ENCODE measurements at regions not wholly inside any gene's neighbourhood (a gene's known extent, or its start where the extent isn't known, plus 50 kb on each side); places are given as distances from the start of the nearest gene placed in this dataset.

- H3K4me1 ChIP-seq (replicated peaks in 1 of 2), result peaks cover 7 to 27% of the 10 kb centered on the region in 2 donors
- in situ Hi-C loops (cut with MboI; ENCODE audit: low pct_unique_long_range_greater_than_20kb in 2 of 9, low sequenced_read_pairs in 9 of 9, unreplicated experiment in 9 of 9), result no loop called here
- no peak for ATAC-seq (replicated peaks in 6 of 8)
- H3K4me3 ChIP-seq, result no peak overlapping the region
- no peak overlapping the region for H3K27ac ChIP-seq
- WGBS, 10 experiments, result 43 to 100% (median 100%) methylated on average over 1 of the region's 1 CpG; no CpG with 5 or more reads in 6 of the 10 experiments
Measured at GRCh38 chr3:107963581-107963980, 127.2 kb downstream of the CD47 start.

GRCh38 chr3:107962946-107963345, 127.9 kb downstream of the CD47 start:
- 10 to 66% (median 48%) methylated on average over 2 to 3 of the region's 3 CpGs; no CpG with 5 or more reads in 5 of the 10 experiments for WGBS, 10 experiments
- peaks cover 7 to 27% of the 10 kb centered on the region in 2 donors for H3K4me1 ChIP-seq (replicated peaks in 1 of 2)
- no peak overlapping the region for H3K27ac ChIP-seq
- H3K4me3 ChIP-seq, result no peak overlapping the region
- ATAC-seq (replicated peaks in 6 of 8), result peak in 5 of 8 experiments; percentile 44 to 90 (median 81)
- in situ Hi-C loops (cut with MboI; ENCODE audit: low pct_unique_long_range_greater_than_20kb in 2 of 9, low sequenced_read_pairs in 9 of 9, unreplicated experiment in 9 of 9), result no loop called here

DNA sequence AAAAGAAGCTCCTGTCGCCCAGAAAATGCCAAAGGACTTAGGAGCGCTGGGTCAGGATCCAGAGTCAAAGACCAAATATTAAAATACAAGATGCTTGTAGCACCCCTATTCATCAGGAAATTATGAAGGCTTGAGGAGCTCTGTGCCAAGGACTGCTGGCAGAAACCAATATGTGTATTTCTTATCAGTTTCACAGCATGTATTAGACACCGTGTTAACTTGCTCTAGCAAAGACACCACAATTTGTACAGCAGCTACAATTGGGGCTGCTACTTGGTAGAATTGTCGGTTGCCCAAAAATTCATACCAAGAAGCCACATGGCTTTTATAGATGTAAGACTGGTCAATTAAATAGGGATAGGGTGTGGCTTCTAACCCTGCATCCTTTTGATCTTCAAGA, 128.8 kb downstream of the CD47 start:
- ATAC-seq (replicated peaks in 6 of 8), result no peak
- 70 to 100% (median 90%) methylated on average over 1 to 4 of the region's 4 CpGs; no CpG with 5 or more reads in 1 of the 10 experiments for WGBS, 10 experiments
- Histone ChIP-seq H3K4me3 (no peak overlapping the region), H3K27ac (no peak overlapping the region), H3K4me1 (replicated peaks in 1 of 2) (peaks cover 7 to 27% of the 10 kb centered on the region in 2 donors)
- in situ Hi-C loops (cut with MboI; ENCODE audit: low pct_unique_long_range_greater_than_20kb in 2 of 9, low sequenced_read_pairs in 9 of 9, unreplicated experiment in 9 of 9), result no loop called here

DNA sequence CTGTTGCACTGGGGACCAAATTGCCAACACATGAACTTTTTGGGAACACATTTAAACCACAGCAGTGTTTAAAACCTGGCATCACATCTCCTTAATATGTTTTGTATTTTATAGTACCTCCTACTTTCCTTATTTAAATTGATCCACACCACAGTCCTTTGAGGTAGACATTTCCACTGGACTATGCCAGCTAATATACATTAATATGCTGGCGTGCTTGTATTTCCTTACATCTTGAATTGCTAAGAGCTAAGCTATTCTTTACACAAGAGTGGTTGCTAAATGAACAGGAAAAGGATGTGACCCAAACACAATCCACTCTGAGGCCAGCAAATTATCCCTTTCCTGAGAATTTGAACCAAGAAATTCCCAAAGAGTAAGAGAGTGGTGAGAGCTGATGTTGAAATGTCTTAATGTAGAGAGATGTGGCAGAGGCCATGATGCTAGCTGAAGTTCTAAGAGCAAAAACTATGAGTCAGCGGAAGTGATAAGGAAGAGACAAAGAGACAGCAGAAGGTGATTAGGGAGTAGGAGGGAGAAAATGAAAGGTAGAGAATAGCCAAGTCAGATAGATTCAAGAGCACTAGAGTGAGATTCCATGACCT, 131.2 kb downstream of the CD47 start:
- Histone ChIP-seq H3K4me1 (replicated peaks in 1 of 2) (peaks cover 0 to 10% of the 10 kb centered on the region in 2 donors), H3K27ac (no peak overlapping the region), H3K4me3 (no peak overlapping the region)
- peak in 2 of 8 experiments; percentile 59 to 86 for ATAC-seq (replicated peaks in 6 of 8)
- in situ Hi-C loops (cut with MboI; ENCODE audit: low pct_unique_long_range_greater_than_20kb in 2 of 9, low sequenced_read_pairs in 9 of 9, unreplicated experiment in 9 of 9), result no loop called here
- whole genome bisulfite sequencing, 10 experiments, result 0 to 100% (median 80%) methylated on average over 1 to 2 of the region's 2 CpGs

- H3K4me3 ChIP-seq, result no peak overlapping the region
- no peak for ATAC-seq (replicated peaks in 6 of 8)
- 38 to 100% (median 83%) methylated on average over 1 of the region's 1 CpG; no CpG with 5 or more reads in 5 of the 10 experiments for WGBS, 10 experiments
- in situ Hi-C loops (cut with MboI; ENCODE audit: low pct_unique_long_range_greater_than_20kb in 2 of 9, low sequenced_read_pairs in 9 of 9, unreplicated experiment in 9 of 9), result no loop called here
- no peak overlapping the region for H3K27ac ChIP-seq
- peaks cover 0 to 6% of the 10 kb centered on the region in 2 donors for H3K4me1 ChIP-seq (replicated peaks in 1 of 2)
Measured at GRCh38 chr3:107958146-107958545, 132.7 kb downstream of the CD47 start.

GRCh38 chr3:107956991-107957900, 133.6 kb downstream of the CD47 start:
- WGBS, 10 experiments, result 0 to 85% (median 72%) methylated on average over 2 to 5 of the region's 10 CpGs
- in situ Hi-C loops (cut with MboI; ENCODE audit: low pct_unique_long_range_greater_than_20kb in 2 of 9, low sequenced_read_pairs in 9 of 9, unreplicated experiment in 9 of 9), result no loop called here
- Histone ChIP-seq H3K4me1 (replicated peaks in 1 of 2) (no peaks in the 10 kb centered on the region), H3K4me3 (no peak overlapping the region), H3K27ac (no peak overlapping the region)
- peak in 3 of 8 experiments; percentile 71 to 89 (median 78) for ATAC-seq (replicated peaks in 6 of 8)

- Histone ChIP-seq H3K4me1 (replicated peaks in 1 of 2) (no peaks in the 10 kb centered on the region), H3K4me3 (no peak overlapping the region), H3K27ac (no peak overlapping the region)
- 82 to 100% (median 91%) methylated on average over 1 to 2 of the region's 2 CpGs; no CpG with 5 or more reads in 2 of the 10 experiments for WGBS, 10 experiments
- in situ Hi-C loops (cut with MboI; ENCODE audit: low pct_unique_long_range_greater_than_20kb in 2 of 9, low sequenced_read_pairs in 9 of 9, unreplicated experiment in 9 of 9), result no loop called here
- no peak for ATAC-seq (replicated peaks in 6 of 8)
Measured at GRCh38 chr3:107954845-107955244, 136.0 kb downstream of the CD47 start.

GRCh38 chr3:107953722-107954121, 137.1 kb downstream of the CD47 start:
- Histone ChIP-seq H3K4me3 (no peak overlapping the region), H3K4me1 (replicated peaks in 1 of 2) (no peaks in the 10 kb centered on the region), H3K27ac (no peak overlapping the region)
- in situ Hi-C loops (cut with MboI; ENCODE audit: low pct_unique_long_range_greater_than_20kb in 2 of 9, low sequenced_read_pairs in 9 of 9, unreplicated experiment in 9 of 9), result no loop called here
- ATAC-seq (replicated peaks in 6 of 8), result no peak
- 20 to 93% (median 79%) methylated on average over 1 to 3 of the region's 3 CpGs; no CpG with 5 or more reads in 2 of the 10 experiments for WGBS, 10 experiments

- no peaks in the 10 kb centered on the region for H3K4me1 ChIP-seq (replicated peaks in 1 of 2)
- 60 to 100% (median 96%) methylated on average over 1 to 2 of the region's 2 CpGs; no CpG with 5 or more reads in 1 of the 10 experiments for WGBS, 10 experiments
- H3K4me3 ChIP-seq, result no peak overlapping the region
- no peak for ATAC-seq (replicated peaks in 6 of 8)
- in situ Hi-C loops (cut with MboI; ENCODE audit: low pct_unique_long_range_greater_than_20kb in 2 of 9, low sequenced_read_pairs in 9 of 9, unreplicated experiment in 9 of 9), result no loop called here
- no peak overlapping the region for H3K27ac ChIP-seq
Measured at GRCh38 chr3:107951126-107951525, 139.7 kb downstream of the CD47 start.

DNA sequence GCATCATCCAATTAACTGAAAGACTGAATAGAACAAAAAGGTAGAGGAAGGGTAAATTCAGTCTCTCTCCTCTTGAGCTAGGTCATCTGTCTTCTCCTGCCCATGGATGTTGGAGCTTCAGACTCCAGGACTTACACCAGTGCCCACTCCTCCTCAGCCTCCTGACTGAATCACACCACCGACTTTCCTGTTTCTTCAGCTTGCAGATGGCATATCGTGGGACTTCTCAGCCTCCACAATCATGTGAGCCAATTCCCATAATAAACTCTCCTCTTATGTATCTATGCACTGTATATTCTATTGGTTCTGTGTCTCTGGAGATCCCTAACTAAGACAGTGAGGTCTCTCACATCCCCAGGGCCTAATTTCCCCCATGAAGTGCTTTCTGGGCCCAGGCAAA, 140.4 kb downstream of the CD47 start:
- WGBS, 10 experiments, result 70 to 100% (median 97%) methylated on average over 1 to 2 of the region's 2 CpGs; no CpG with 5 or more reads in 4 of the 10 experiments
- Histone ChIP-seq H3K4me1 (replicated peaks in 1 of 2) (peaks cover 0 to 4% of the 10 kb centered on the region in 2 donors), H3K27ac (no peak overlapping the region), H3K4me3 (no peak overlapping the region)
- no peak for ATAC-seq (replicated peaks in 6 of 8)
- in situ Hi-C loops (cut with MboI; ENCODE audit: low pct_unique_long_range_greater_than_20kb in 2 of 9, low sequenced_read_pairs in 9 of 9, unreplicated experiment in 9 of 9), result no loop called here

GRCh38 chr3:107949394-107949970, 141.3 kb downstream of the CD47 start:
- WGBS, 10 experiments, result 39 to 100% (median 91%) methylated on average over 1 to 3 of the region's 3 CpGs
- peaks cover 0 to 4% of the 10 kb centered on the region in 2 donors for H3K4me1 ChIP-seq (replicated peaks in 1 of 2)
- in situ Hi-C loops (cut with MboI; ENCODE audit: low pct_unique_long_range_greater_than_20kb in 2 of 9, low sequenced_read_pairs in 9 of 9, unreplicated experiment in 9 of 9), result no loop called here
- no peak overlapping the region for H3K27ac ChIP-seq
- H3K4me3 ChIP-seq, result no peak overlapping the region
- peak in 3 of 8 experiments; percentile 48 to 98 (median 97) for ATAC-seq (replicated peaks in 6 of 8)

- H3K27ac ChIP-seq, result no peak overlapping the region
- peaks cover 0 to 4% of the 10 kb centered on the region in 2 donors for H3K4me1 ChIP-seq (replicated peaks in 1 of 2)
- in situ Hi-C loops (cut with MboI; ENCODE audit: low pct_unique_long_range_greater_than_20kb in 2 of 9, low sequenced_read_pairs in 9 of 9, unreplicated experiment in 9 of 9), result no loop called here
- no peak for ATAC-seq (replicated peaks in 6 of 8)
- H3K4me3 ChIP-seq, result no peak overlapping the region
Measured at GRCh38 chr3:107947203-107947602, 143.6 kb downstream of the CD47 start.

GRCh38 chr3:107946700-107947099, 144.1 kb downstream of the CD47 start:
- H3K4me1 ChIP-seq (replicated peaks in 1 of 2), result peaks cover 0 to 4% of the 10 kb centered on the region in 2 donors
- WGBS, 10 experiments, result 0 to 100% (median 84%) methylated on average over 1 of the region's 1 CpG; no CpG with 5 or more reads in 6 of the 10 experiments
- no peak overlapping the region for H3K4me3 ChIP-seq
- no peak for ATAC-seq (replicated peaks in 6 of 8)
- H3K27ac ChIP-seq, result no peak overlapping the region
- in situ Hi-C loops (cut with MboI; ENCODE audit: low pct_unique_long_range_greater_than_20kb in 2 of 9, low sequenced_read_pairs in 9 of 9, unreplicated experiment in 9 of 9), result no loop called here
